Type B pancreatic cell (in vitro differentiated cells): ENCODE measurements at regions not wholly inside any gene's neighbourhood (a gene's known extent, or its start where the extent isn't known, plus 50 kb on each side); places are given as distances from the start of the nearest gene placed in this dataset.

ENCODE experiments used
- DNase-seq: peaks from one replicate; pipeline ENCODE4 v3.0.0; 2021; ENCODE audit warnings: mixed read lengths; ENCODE audit not compliant: unreplicated experiment; ENCODE audit errors: extremely low spot score
- H3K27ac Mint-ChIP-seq: 2 replicates; pipeline ENCODE4 v1.8.0; 2021; ENCODE audit warnings: mild to moderate bottlenecking, mixed read lengths
- H3K27me3 Mint-ChIP-seq: 2 replicates; pipeline ENCODE4 v1.8.0; 2021; ENCODE audit warnings: mixed read lengths
- H3K36me3 Mint-ChIP-seq: 2 replicates; pipeline ENCODE4 v1.8.0; 2021; ENCODE audit warnings: mixed read lengths
- H3K4me1 Mint-ChIP-seq: one replicate; pipeline ENCODE4 v1.8.0; 2021; ENCODE audit warnings: mixed read lengths; ENCODE audit not compliant: unreplicated experiment
- H3K4me3 Mint-ChIP-seq: 2 replicates; pipeline ENCODE4 v1.8.0; 2021; ENCODE audit warnings: mild to moderate bottlenecking, mixed read lengths
- H3K9me3 Mint-ChIP-seq: 2 replicates; pipeline ENCODE4 v1.8.0; 2021; ENCODE audit warnings: mixed read lengths
- TF ChIP-seq, protein P1 (sequence below): fragments of 200-600 bp; sonication (generic); conservative IDR thresholded peaks from 2 replicates; pipeline ENCODE4 v1.5.0; 2021; ENCODE audit warnings: antibody characterized with exemption, mild to moderate bottlenecking

DNA sequence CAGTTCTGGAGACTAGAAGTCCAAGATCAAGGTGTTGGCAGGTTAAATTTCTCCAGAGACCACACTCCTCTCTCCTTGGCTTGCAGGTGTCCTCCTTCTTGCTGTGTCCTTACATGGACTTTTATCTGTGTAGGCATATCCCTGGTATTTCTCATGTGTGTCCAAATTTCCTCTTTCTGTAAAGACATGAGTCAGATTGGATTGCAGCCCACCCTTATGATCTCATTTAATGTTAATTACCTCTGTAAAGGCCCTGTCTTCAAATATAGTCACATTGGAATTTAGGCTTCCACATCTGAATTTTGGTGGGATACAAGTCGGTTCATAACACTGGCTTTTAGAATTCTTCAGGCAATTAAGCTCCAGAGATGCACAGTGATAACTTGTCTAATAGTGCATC is 322.2 kb upstream of the GRIA1 start:
- Mint-ChIP-seq H3K4me1 (no peaks in the 10 kb centered on the region), H3K9me3 (no peaks in the 10 kb centered on the region), H3K27ac (no peak overlapping the region), H3K27me3 (peaks cover 3% of the 10 kb centered on the region), H3K36me3 (no peaks in the 10 kb centered on the region), H3K4me3 (no peak overlapping the region)
- DNase-seq: no peak
- TF ChIP-seq, protein P1, sequence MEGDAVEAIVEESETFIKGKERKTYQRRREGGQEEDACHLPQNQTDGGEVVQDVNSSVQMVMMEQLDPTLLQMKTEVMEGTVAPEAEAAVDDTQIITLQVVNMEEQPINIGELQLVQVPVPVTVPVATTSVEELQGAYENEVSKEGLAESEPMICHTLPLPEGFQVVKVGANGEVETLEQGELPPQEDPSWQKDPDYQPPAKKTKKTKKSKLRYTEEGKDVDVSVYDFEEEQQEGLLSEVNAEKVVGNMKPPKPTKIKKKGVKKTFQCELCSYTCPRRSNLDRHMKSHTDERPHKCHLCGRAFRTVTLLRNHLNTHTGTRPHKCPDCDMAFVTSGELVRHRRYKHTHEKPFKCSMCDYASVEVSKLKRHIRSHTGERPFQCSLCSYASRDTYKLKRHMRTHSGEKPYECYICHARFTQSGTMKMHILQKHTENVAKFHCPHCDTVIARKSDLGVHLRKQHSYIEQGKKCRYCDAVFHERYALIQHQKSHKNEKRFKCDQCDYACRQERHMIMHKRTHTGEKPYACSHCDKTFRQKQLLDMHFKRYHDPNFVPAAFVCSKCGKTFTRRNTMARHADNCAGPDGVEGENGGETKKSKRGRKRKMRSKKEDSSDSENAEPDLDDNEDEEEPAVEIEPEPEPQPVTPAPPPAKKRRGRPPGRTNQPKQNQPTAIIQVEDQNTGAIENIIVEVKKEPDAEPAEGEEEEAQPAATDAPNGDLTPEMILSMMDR: no peak

DNA sequence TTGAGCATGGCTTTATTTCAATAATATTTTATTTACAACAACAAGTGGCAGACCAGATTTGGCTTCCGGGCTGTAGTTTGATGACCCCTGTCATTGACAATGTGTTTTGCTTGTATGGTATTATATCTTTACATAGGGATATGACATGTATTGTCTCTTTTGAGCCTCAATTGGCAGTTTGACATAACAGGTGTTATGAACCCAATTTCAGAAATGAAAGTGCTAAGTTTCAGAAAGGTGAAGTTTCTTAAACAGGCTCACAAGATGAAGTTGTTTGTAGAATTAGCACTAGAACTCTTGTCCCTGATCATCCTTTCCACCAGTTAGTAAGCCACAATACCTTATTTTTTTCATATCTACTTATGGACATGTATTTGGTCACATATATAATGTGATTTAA is 303.0 kb upstream of the GRIA1 start:
- Mint-ChIP-seq H3K4me3 (no peak overlapping the region), H3K4me1 (no peaks in the 10 kb centered on the region), H3K9me3 (peaks cover 4% of the 10 kb centered on the region), H3K27ac (no peak overlapping the region), H3K27me3 (peaks cover 4% of the 10 kb centered on the region), H3K36me3 (no peaks in the 10 kb centered on the region)
- TF ChIP-seq, protein P1: no peak
- DNase-seq: no peak

DNA sequence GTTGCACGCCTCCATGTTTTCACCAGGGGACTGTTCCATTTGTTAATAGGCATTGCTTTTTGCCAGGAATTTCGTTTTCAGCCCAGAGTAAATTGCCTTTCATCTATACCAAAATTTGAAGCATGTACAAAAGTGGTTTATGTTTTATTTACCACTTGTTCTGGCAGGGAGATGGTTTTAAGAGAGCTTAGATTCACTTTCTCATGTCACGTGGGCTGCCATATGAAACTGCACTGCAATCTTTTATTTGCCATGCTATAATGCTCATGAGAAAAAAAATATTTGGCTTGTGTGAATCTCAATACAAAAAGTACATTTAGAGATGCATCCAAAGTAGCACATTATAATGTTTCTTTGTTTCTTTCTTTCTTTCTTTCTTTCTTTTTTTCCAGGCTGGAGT is 284.1 kb upstream of the GRIA1 start:
- Mint-ChIP-seq H3K4me1 (peaks cover 3% of the 10 kb centered on the region), H3K27me3 (no peaks in the 10 kb centered on the region), H3K9me3 (no peaks in the 10 kb centered on the region), H3K4me3 (no peak overlapping the region), H3K27ac (no peak overlapping the region), H3K36me3 (no peaks in the 10 kb centered on the region)
- DNase-seq: no peak
- TF ChIP-seq, protein P1: no peak

DNA sequence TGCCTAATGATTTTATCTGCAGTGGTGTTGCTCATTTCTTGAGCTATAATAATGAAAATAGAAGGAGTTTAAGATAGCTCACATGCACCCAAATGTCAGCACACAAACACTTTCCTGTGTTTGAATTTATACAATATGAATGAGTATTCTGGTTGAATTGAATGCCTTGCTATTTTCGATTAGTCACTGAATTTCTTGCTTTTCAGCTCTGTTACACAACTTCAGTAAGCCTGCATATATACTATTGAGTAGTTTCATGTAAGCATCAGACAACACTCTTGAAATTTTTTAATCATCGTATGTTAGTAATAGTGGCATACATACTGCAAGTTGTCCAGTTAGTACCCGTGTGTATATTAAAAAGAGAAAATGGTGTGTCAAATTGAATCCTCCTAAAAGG is 281.5 kb upstream of the GRIA1 start:
- Mint-ChIP-seq H3K4me3 (no peak overlapping the region), H3K4me1 (peaks cover 6% of the 10 kb centered on the region), H3K9me3 (no peaks in the 10 kb centered on the region), H3K27me3 (no peaks in the 10 kb centered on the region), H3K27ac (no peak overlapping the region), H3K36me3 (no peaks in the 10 kb centered on the region)
- TF ChIP-seq, protein P1: no peak
- DNase-seq: no peak

DNA sequence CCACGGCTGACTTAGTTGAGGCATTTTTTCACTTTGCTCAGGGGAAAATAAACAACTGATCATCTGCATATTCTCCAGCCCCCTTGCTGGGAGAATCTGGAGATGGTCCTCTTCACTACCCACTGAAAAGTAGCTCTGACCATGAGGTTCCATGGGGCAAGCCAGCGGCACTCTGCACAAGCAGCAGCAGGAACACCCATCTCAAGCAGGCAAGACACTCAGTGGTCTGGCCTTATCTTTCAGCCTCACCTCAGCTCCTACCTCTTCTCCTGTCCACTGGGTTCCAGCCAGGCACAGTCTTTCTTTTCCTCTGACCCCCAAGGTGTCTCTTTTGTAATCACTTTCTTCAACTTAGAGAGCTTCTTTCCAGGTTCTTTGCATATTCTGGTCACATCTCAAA is 280.8 kb upstream of the GRIA1 start:
- no peak overlapping the region for H3K4me3 Mint-ChIP-seq
- DNase-seq: no peak
- H3K4me1 Mint-ChIP-seq: peaks cover 6% of the 10 kb centered on the region
- H3K9me3 Mint-ChIP-seq: no peaks in the 10 kb centered on the region
- no peaks in the 10 kb centered on the region for H3K36me3 Mint-ChIP-seq
- TF ChIP-seq, protein P1: no peak
- no peaks in the 10 kb centered on the region for H3K27me3 Mint-ChIP-seq
- H3K27ac Mint-ChIP-seq: no peak overlapping the region

DNA sequence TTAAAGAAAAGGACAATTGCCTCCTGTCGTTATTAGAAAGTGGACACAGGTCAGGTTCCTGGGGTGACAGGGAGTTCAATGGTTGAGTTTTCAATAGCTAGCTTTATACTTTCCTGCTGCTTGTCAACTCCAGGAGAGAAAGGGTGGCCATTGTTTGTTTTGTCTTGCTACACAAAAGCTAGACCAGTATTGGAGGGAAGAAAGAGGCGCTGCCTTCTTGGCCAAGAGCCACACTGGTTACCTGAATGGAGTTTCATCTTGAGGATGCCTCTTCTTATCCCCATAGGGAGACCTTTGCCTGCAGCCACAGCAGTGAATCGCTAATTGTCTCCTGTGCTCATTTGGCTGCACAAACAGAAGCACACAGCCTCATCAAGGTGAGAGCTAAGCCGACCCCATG is 279.4 kb upstream of the GRIA1 start:
- TF ChIP-seq, protein P1: no peak
- H3K36me3 Mint-ChIP-seq: no peaks in the 10 kb centered on the region
- DNase-seq: no peak
- no peak overlapping the region for H3K4me3 Mint-ChIP-seq
- peaks cover 6% of the 10 kb centered on the region for H3K4me1 Mint-ChIP-seq
- H3K27ac Mint-ChIP-seq: no peak overlapping the region
- H3K27me3 Mint-ChIP-seq: no peaks in the 10 kb centered on the region
- no peaks in the 10 kb centered on the region for H3K9me3 Mint-ChIP-seq
